SKM-1 treated with dmso at 0.1 percent for 144 hours (cell line): ENCODE measurements at regions not wholly inside any gene's neighbourhood (a gene's known extent, or its start where the extent isn't known, plus 50 kb on each side); places are given as distances from the start of the nearest gene placed in this dataset.

ENCODE experiments used
- DNase-seq: peaks from one replicate; lab custom pipeline; 2025; ENCODE audit not compliant: unreplicated experiment; lab: John Stamatoyannopoulos, UW

- no peak for DNase-seq
Measured at GRCh38 chr9:82367016-82367415, 378.4 kb downstream of the SPATA31D1 start.

- no peak for DNase-seq
Measured at GRCh38 chr9:82367929-82368328, 379.4 kb downstream of the SPATA31D1 start.

- DNase-seq: no peak
Measured at GRCh38 chr9:82369251-82369945, 380.8 kb downstream of the SPATA31D1 start.

GRCh38 chr9:82375041-82375440 is 386.5 kb downstream of the SPATA31D1 start:
- no peak for DNase-seq

- DNase-seq: no peak
Measured at GRCh38 chr9:82376677-82377232, 388.2 kb downstream of the SPATA31D1 start.

GRCh38 chr9:82382887-82383616 is 394.5 kb downstream of the SPATA31D1 start:
- no peak for DNase-seq

- no peak for DNase-seq
Measured at GRCh38 chr9:82385633-82386032, 397.1 kb downstream of the SPATA31D1 start.

GRCh38 chr9:82397534-82397933 is 409.0 kb downstream of the SPATA31D1 start:
- DNase-seq: no peak

- DNase-seq: no peak
Measured at GRCh38 chr9:82404196-82404870, 415.8 kb downstream of the SPATA31D1 start.

- DNase-seq: no peak
Measured at GRCh38 chr9:82404881-82405280, 416.3 kb downstream of the SPATA31D1 start.

- DNase-seq: no peak
Measured at GRCh38 chr9:82406456-82407085, 418.0 kb downstream of the SPATA31D1 start.

- DNase-seq: no peak
Measured at GRCh38 chr9:82410306-82410705, 421.7 kb downstream of the SPATA31D1 start.

GRCh38 chr9:82410866-82411265 is 422.3 kb downstream of the SPATA31D1 start:
- no peak for DNase-seq

- DNase-seq: no peak
Measured at GRCh38 chr9:82412586-82413305, 424.2 kb downstream of the SPATA31D1 start.

GRCh38 chr9:82417501-82417900 is 428.9 kb downstream of the SPATA31D1 start:
- DNase-seq: no peak

GRCh38 chr9:82418334-82418733 is 429.8 kb downstream of the SPATA31D1 start:
- DNase-seq: no peak

GRCh38 chr9:82419696-82420486 is 431.3 kb downstream of the SPATA31D1 start:
- DNase-seq: no peak

- DNase-seq: no peak
Measured at GRCh38 chr9:82421498-82421897, 432.9 kb downstream of the SPATA31D1 start.

GRCh38 chr9:82423700-82424099 is 435.1 kb downstream of the SPATA31D1 start:
- no peak for DNase-seq

GRCh38 chr9:82424599-82425120 is 436.1 kb downstream of the SPATA31D1 start:
- no peak for DNase-seq
